Kidney epithelial cell (primary cell): ENCODE measurements at regions not wholly inside any gene's neighbourhood (a gene's known extent, or its start where the extent isn't known, plus 50 kb on each side); places are given as distances from the start of the nearest gene placed in this dataset.
"Not testable (repeated sequence)": the region's sequence is repeated elsewhere in the genome, so short reads cannot be mapped to it uniquely, and the experiment has no call there.

Experiments
- DNase-seq: peaks from one replicate; pipeline ENCODE4 v3.0.0-alpha.2; 2010; ENCODE audit warnings: low read depth
- H3K27me3 ChIP-seq: 2 replicates; pipeline ENCODE4 v1.6.0; 2011; ENCODE audit warnings: low read length; ENCODE audit not compliant: control insufficient read depth, insufficient read depth
- H3K36me3 ChIP-seq: 2 replicates; pipeline ENCODE4 v1.5.1; 2011; ENCODE audit warnings: low read length; ENCODE audit not compliant: control insufficient read depth, insufficient read depth
- H3K4me3 ChIP-seq: 2 replicates; pipeline ENCODE4 v1.5.1; 2011; ENCODE audit warnings: low read depth, mild to moderate bottlenecking, control low read depth, low read length
- CTCF ChIP-seq: IDR thresholded peaks from 2 replicates; pipeline ENCODE4 v1.5.1; 2011; ENCODE audit warnings: mild to moderate bottlenecking, moderate library complexity, low read length, control low read depth, inconsistent platforms; ENCODE audit not compliant: insufficient read depth, poor library complexity, severe bottlenecking

- no peak for DNase-seq
- TF ChIP-seq CTCF, result no peak
- no peak overlapping the region for H3K4me3 ChIP-seq
- H3K36me3 ChIP-seq, result no peaks in the 10 kb centered on the region
- no peaks in the 10 kb centered on the region for H3K27me3 ChIP-seq
Observed at GRCh38 chr12:95358111-95359083, 115.6 kb upstream of the METAP2 start.

GRCh38 chr12:95365912-95366311 is 108.0 kb upstream of the METAP2 start:
- no peaks in the 10 kb centered on the region for H3K27me3 ChIP-seq
- no peak for TF ChIP-seq CTCF
- H3K4me3 ChIP-seq, result no peak overlapping the region
- H3K36me3 ChIP-seq, result no peaks in the 10 kb centered on the region
- DNase-seq, result no peak

GRCh38 chr12:95368931-95369330 is 105.0 kb upstream of the METAP2 start:
- no peaks in the 10 kb centered on the region for H3K27me3 ChIP-seq
- DNase-seq, result no peak
- H3K4me3 ChIP-seq, result no peak overlapping the region
- no peak for TF ChIP-seq CTCF
- H3K36me3 ChIP-seq, result no peaks in the 10 kb centered on the region

- no peak overlapping the region for H3K4me3 ChIP-seq
- no peaks in the 10 kb centered on the region for H3K27me3 ChIP-seq
- TF ChIP-seq CTCF, result no peak
- no peaks in the 10 kb centered on the region for H3K36me3 ChIP-seq
- no peak for DNase-seq
Observed at GRCh38 chr12:95371571-95371970, 102.4 kb upstream of the METAP2 start.

GRCh38 chr12:95379481-95379880 is 94.5 kb upstream of the METAP2 start:
- not testable (repeated sequence) for H3K27me3 ChIP-seq, H3K36me3 ChIP-seq, H3K4me3 ChIP-seq, DNase-seq

- not testable (repeated sequence) for DNase-seq, H3K36me3 ChIP-seq, H3K4me3 ChIP-seq, H3K27me3 ChIP-seq
Observed at GRCh38 chr12:95380334-95380733, 93.6 kb upstream of the METAP2 start.
